Skeletal muscle satellite cell (primary cell): ENCODE measurements at regions not wholly inside any gene's neighbourhood (a gene's known extent, or its start where the extent isn't known, plus 50 kb on each side); places are given as distances from the start of the nearest gene placed in this dataset.

Experiments used
- H3K27me3 ChIP-seq: 2 replicates; pipeline ENCODE4 v1.7.0; 2013; ENCODE audit warnings: low read length; ENCODE audit not compliant: control insufficient read depth, insufficient read depth
- H3K36me3 ChIP-seq: 2 replicates; pipeline ENCODE4 v1.7.0; 2013; ENCODE audit warnings: mild to moderate bottlenecking, control low read depth, low read length; ENCODE audit not compliant: insufficient read depth
- H3K4me1 ChIP-seq: 2 replicates; pipeline ENCODE4 v1.7.0; 2013; ENCODE audit warnings: low read length; ENCODE audit not compliant: control insufficient read depth, insufficient read depth
- H3K4me2 ChIP-seq: 2 replicates; pipeline ENCODE4 v1.7.0; 2013; ENCODE audit warnings: mild to moderate bottlenecking, low read length
- H3K4me3 ChIP-seq: 2 replicates; pipeline ENCODE4 v1.7.0; 2013; ENCODE audit warnings: low read length
- H3K9ac ChIP-seq: 2 replicates; pipeline ENCODE4 v1.7.0; 2013; ENCODE audit warnings: mild to moderate bottlenecking, low read depth, low read length, moderate library complexity
- H3K9me3 ChIP-seq: replicated peaks from 2 replicates; pipeline ENCODE4 v1.7.0; 2013; ENCODE audit warnings: mild to moderate bottlenecking, control low read depth, low read length

GRCh38 chr18:72075040-72075439, 469.1 kb downstream of the CBLN2 start:
- Histone ChIP-seq H3K4me2 (no peak overlapping the region), H3K27me3 (no peaks in the 10 kb centered on the region), H3K4me1 (no peaks in the 10 kb centered on the region), H3K9ac (no peak overlapping the region), H3K36me3 (no peaks in the 10 kb centered on the region), H3K9me3 (peaks cover 7% of the 10 kb centered on the region), H3K4me3 (no peak overlapping the region)

DNA sequence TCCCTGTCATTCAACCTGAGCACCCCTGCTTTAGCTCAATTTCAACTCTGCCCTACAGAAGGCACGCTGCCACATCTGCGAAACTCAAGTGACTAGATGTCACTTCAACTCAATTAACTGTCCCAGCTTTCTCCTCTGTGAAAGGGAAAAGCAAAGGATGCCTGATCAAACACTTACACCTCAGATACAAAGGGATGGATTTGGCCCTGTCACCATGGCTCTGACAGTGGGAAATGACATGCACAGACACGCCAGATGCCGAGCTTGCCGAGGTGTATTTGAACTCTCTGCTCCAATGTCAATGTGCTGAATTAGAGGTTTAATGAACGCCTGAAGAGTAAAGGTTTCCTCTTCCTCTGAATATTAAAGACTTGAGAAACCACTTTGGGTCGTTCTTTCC, 481.1 kb downstream of the CBLN2 start:
- Histone ChIP-seq H3K36me3 (no peaks in the 10 kb centered on the region), H3K9ac (no peak overlapping the region), H3K9me3 (peaks cover 5% of the 10 kb centered on the region), H3K4me2 (no peak overlapping the region), H3K27me3 (no peaks in the 10 kb centered on the region), H3K4me1 (no peaks in the 10 kb centered on the region), H3K4me3 (no peak overlapping the region)

GRCh38 chr18:72058851-72059250, 485.3 kb downstream of the CBLN2 start:
- Histone ChIP-seq H3K36me3 (no peaks in the 10 kb centered on the region), H3K9ac (no peak overlapping the region), H3K4me1 (no peaks in the 10 kb centered on the region), H3K9me3 (peaks cover 5% of the 10 kb centered on the region), H3K4me3 (no peak overlapping the region), H3K27me3 (no peaks in the 10 kb centered on the region), H3K4me2 (no peak overlapping the region)

DNA sequence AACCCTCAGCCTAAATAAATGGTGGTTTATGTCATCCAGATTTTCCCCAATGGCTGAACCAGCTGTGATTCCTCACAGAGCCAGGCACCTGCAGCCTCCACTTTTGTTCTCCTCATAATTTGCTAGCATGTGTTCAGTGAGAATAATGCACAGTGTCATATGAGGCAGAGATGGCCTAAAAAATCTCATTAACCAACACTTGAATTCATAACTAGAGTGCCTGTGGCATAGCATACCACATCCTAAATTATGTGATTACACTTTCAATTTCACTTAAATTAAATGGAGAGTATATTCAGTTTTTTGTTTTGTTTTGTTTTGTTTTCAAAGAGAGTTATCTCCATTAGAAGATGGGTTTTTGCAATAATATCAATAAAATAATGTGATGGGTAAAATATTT, 488.0 kb downstream of the CBLN2 start:
- no peaks in the 10 kb centered on the region for H3K36me3 ChIP-seq
- H3K27me3 ChIP-seq, result no peaks in the 10 kb centered on the region
- H3K9me3 ChIP-seq, result no peaks in the 10 kb centered on the region
- no peak overlapping the region for H3K4me2 ChIP-seq
- no peak overlapping the region for H3K4me3 ChIP-seq
- no peaks in the 10 kb centered on the region for H3K4me1 ChIP-seq
- H3K9ac ChIP-seq, result no peak overlapping the region

DNA sequence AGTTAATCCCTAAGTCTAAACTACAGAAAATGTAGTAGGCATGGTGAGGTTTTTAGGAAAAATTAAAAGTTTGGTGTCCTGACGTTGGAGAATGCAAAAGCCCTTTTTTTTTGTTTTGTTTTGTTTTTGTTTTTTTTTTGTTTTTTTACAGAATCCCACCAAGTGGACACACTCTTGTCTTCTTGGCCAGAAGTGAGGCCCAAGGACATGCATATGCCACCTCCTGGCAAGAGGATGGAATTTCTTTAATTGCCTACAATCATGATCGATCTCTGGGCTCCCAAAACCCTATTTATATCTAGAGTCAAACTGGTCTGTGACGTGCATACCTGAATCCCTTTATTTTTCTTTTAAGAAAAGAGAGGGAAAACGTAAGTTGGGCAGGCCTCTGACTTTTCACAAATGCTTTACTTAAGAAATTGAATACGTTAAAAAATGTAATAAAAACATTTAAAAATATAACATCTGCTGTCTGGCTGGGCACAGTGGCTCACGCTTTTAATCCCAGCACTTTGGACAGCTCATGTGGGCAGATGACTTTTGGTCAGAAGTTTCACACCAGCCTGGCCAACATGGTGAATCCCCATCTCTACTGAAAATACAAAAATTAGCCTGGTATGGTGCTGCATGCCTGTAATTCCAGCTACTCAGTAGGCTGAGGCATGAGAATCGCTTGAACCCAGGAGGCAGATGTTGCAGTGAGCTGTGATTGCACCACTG, 502.7 kb downstream of the CBLN2 start:
- H3K9me3 ChIP-seq, result no peaks in the 10 kb centered on the region
- H3K36me3 ChIP-seq, result no peaks in the 10 kb centered on the region
- H3K4me1 ChIP-seq, result no peaks in the 10 kb centered on the region
- H3K9ac ChIP-seq, result no peak overlapping the region
- H3K4me2 ChIP-seq, result no peak overlapping the region
- no peak overlapping the region for H3K4me3 ChIP-seq
- H3K27me3 ChIP-seq, result no peaks in the 10 kb centered on the region

GRCh38 chr18:72013427-72013850, 530.7 kb downstream of the CBLN2 start:
- Histone ChIP-seq H3K4me3 (no peak overlapping the region), H3K4me1 (no peaks in the 10 kb centered on the region), H3K27me3 (no peaks in the 10 kb centered on the region), H3K36me3 (no peaks in the 10 kb centered on the region), H3K9me3 (no peaks in the 10 kb centered on the region), H3K4me2 (no peak overlapping the region), H3K9ac (no peak overlapping the region)

GRCh38 chr18:71998547-71999097, 545.5 kb downstream of the CBLN2 start:
- H3K4me2 ChIP-seq, result no peak overlapping the region
- H3K9me3 ChIP-seq, result no peaks in the 10 kb centered on the region
- H3K27me3 ChIP-seq, result no peaks in the 10 kb centered on the region
- H3K9ac ChIP-seq, result no peak overlapping the region
- no peak overlapping the region for H3K4me3 ChIP-seq
- H3K36me3 ChIP-seq, result no peaks in the 10 kb centered on the region
- H3K4me1 ChIP-seq, result no peaks in the 10 kb centered on the region

DNA sequence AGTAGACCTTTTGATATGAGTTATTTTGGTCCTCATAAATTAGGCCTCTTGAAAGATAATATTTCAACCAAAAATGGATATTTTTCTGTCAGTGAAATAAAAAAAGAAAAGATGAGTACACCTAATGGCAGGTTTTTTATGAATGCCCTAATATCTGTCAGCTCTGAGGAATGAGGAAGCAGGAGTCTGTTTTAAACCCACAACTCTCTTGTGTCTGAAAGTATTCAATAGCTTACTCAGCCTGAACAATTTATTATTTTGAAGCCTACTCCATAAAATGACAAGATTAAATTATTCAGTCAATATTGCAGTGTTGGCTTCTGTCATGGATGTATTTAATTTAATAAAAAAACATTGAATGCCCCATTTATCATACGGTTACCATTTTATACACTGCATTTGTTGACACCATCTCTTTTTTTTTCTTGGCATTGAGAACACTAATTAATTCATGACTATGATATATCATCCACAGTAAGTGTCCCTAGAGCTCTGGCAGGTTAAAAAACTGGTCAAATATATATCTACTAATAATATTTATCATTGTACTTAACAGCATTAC, 548.2 kb downstream of the CBLN2 start:
- no peaks in the 10 kb centered on the region for H3K4me1 ChIP-seq
- H3K9me3 ChIP-seq, result no peaks in the 10 kb centered on the region
- no peak overlapping the region for H3K4me2 ChIP-seq
- no peaks in the 10 kb centered on the region for H3K27me3 ChIP-seq
- no peak overlapping the region for H3K9ac ChIP-seq
- H3K36me3 ChIP-seq, result no peaks in the 10 kb centered on the region
- H3K4me3 ChIP-seq, result no peak overlapping the region

GRCh38 chr18:71994273-71994672, 549.9 kb downstream of the CBLN2 start:
- no peak overlapping the region for H3K4me3 ChIP-seq
- H3K9ac ChIP-seq, result no peak overlapping the region
- peaks cover 4% of the 10 kb centered on the region for H3K9me3 ChIP-seq
- no peaks in the 10 kb centered on the region for H3K36me3 ChIP-seq
- no peaks in the 10 kb centered on the region for H3K27me3 ChIP-seq
- H3K4me1 ChIP-seq, result no peaks in the 10 kb centered on the region
- H3K4me2 ChIP-seq, result no peak overlapping the region

DNA sequence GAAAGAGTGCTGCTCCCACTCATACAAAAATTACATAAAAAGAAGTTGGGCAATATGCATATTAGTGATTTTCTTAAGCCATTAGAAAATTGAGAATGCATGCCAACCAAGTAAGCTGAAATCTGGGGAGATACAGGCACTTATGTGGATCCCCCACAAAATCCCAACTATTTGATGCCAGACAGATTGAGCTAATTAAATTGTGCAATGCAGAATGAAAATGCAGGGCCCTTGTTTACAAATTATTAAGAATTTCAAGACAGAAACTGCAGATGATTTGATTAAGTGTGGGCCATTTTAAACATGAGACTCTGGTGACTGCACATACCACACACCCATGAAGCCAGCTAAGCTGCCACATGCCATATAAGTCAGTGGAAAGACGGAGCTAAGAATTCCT, 554.5 kb downstream of the CBLN2 start:
- no peaks in the 10 kb centered on the region for H3K27me3 ChIP-seq
- no peaks in the 10 kb centered on the region for H3K4me1 ChIP-seq
- H3K4me2 ChIP-seq, result no peak overlapping the region
- H3K4me3 ChIP-seq, result no peak overlapping the region
- peaks cover 9% of the 10 kb centered on the region for H3K9me3 ChIP-seq
- H3K36me3 ChIP-seq, result no peaks in the 10 kb centered on the region
- no peak overlapping the region for H3K9ac ChIP-seq

DNA sequence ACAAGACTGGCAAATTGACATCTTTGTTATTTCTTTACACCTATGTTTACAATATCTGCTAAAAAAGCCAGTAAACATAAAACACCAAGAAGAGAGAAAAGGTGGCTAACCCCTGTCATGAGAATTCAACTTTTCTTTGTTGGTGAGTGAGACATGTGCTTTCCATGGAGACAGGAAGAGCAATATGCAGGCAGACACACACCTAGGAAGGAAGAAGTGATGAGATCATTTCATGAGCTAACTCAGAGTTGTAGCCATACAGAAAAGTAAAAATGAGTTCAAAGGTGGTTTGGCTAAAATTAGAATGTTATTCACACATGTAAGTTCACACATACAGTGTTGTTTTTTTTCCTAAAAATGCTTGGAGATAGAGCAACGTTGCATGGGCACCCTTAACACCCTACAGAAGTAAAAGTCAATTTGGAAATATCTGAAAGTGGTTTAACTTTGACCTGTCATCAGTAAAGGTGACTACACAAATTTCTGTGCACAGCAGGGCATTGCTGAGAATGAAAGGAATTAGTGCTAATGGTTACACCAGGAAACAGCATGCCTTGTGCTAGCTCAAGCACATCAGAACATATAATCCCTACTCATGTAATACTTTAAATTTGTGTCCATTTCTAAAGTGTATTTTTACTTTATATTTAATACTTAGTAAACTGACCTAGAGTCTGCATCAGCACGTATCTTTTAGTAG, 557.6 kb downstream of the CBLN2 start:
- no peaks in the 10 kb centered on the region for H3K27me3 ChIP-seq
- H3K4me3 ChIP-seq, result no peak overlapping the region
- no peak overlapping the region for H3K9ac ChIP-seq
- H3K4me1 ChIP-seq, result no peaks in the 10 kb centered on the region
- no peak overlapping the region for H3K4me2 ChIP-seq
- no peaks in the 10 kb centered on the region for H3K36me3 ChIP-seq
- peaks cover 11% of the 10 kb centered on the region for H3K9me3 ChIP-seq
